Skeletal muscle satellite cell (primary cell): ENCODE measurements at regions not wholly inside any gene's neighbourhood (a gene's known extent, or its start where the extent isn't known, plus 50 kb on each side); places are given as distances from the start of the nearest gene placed in this dataset.

ENCODE experiments used
- H3K27me3 ChIP-seq: 2 replicates; pipeline ENCODE4 v1.7.0; 2013; ENCODE audit warnings: low read length; ENCODE audit not compliant: control insufficient read depth, insufficient read depth
- H3K36me3 ChIP-seq: 2 replicates; pipeline ENCODE4 v1.7.0; 2013; ENCODE audit warnings: mild to moderate bottlenecking, control low read depth, low read length; ENCODE audit not compliant: insufficient read depth
- H3K4me1 ChIP-seq: 2 replicates; pipeline ENCODE4 v1.7.0; 2013; ENCODE audit warnings: low read length; ENCODE audit not compliant: control insufficient read depth, insufficient read depth
- H3K4me2 ChIP-seq: 2 replicates; pipeline ENCODE4 v1.7.0; 2013; ENCODE audit warnings: mild to moderate bottlenecking, low read length
- H3K4me3 ChIP-seq: 2 replicates; pipeline ENCODE4 v1.7.0; 2013; ENCODE audit warnings: low read length
- H3K9ac ChIP-seq: 2 replicates; pipeline ENCODE4 v1.7.0; 2013; ENCODE audit warnings: mild to moderate bottlenecking, low read depth, low read length, moderate library complexity
- H3K9me3 ChIP-seq: replicated peaks from 2 replicates; pipeline ENCODE4 v1.7.0; 2013; ENCODE audit warnings: mild to moderate bottlenecking, control low read depth, low read length

- Histone ChIP-seq H3K4me2 (no peak overlapping the region), H3K4me3 (no peak overlapping the region), H3K4me1 (no peaks in the 10 kb centered on the region), H3K9me3 (no peaks in the 10 kb centered on the region), H3K36me3 (no peaks in the 10 kb centered on the region), H3K27me3 (no peaks in the 10 kb centered on the region), H3K9ac (no peak overlapping the region)
Measured at GRCh38 chr6:51265426-51265825, 446.8 kb downstream of the TFAP2B start.

DNA sequence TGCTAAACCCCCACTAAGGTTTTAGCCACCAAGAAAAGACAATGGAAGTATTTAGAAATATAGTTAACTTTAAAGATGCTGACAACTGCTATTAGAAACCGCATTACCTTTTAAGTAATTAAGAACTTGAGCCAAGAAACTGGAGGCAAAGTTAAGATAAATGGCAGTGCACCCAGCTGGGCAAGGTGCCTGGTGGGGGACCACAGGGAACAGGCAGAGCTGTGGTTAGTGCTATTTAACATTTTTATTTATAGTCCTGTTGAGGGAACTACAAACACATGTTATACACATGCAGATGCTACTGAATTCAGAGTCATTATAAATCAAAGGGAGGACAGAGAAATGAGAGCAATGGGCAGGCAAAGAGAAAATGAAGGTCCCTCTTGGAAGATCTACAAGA, 447.9 kb downstream of the TFAP2B start:
- Histone ChIP-seq H3K4me2 (no peak overlapping the region), H3K9ac (no peak overlapping the region), H3K27me3 (no peaks in the 10 kb centered on the region), H3K36me3 (no peaks in the 10 kb centered on the region), H3K4me3 (no peak overlapping the region), H3K4me1 (no peaks in the 10 kb centered on the region), H3K9me3 (no peaks in the 10 kb centered on the region)

- Histone ChIP-seq H3K9me3 (no peaks in the 10 kb centered on the region), H3K27me3 (no peaks in the 10 kb centered on the region), H3K36me3 (no peaks in the 10 kb centered on the region), H3K9ac (no peak overlapping the region), H3K4me1 (no peaks in the 10 kb centered on the region), H3K4me3 (no peak overlapping the region), H3K4me2 (no peak overlapping the region)
Measured at GRCh38 chr6:51268666-51269065, 450.0 kb downstream of the TFAP2B start.

- no peaks in the 10 kb centered on the region for H3K27me3 ChIP-seq
- H3K36me3 ChIP-seq, result no peaks in the 10 kb centered on the region
- no peak overlapping the region for H3K9ac ChIP-seq
- no peaks in the 10 kb centered on the region for H3K9me3 ChIP-seq
- H3K4me2 ChIP-seq, result no peak overlapping the region
- H3K4me1 ChIP-seq, result no peaks in the 10 kb centered on the region
- no peak overlapping the region for H3K4me3 ChIP-seq
Measured at GRCh38 chr6:51269876-51270275, 451.2 kb downstream of the TFAP2B start.

- Histone ChIP-seq H3K27me3 (no peaks in the 10 kb centered on the region), H3K4me3 (no peak overlapping the region), H3K9ac (no peak overlapping the region), H3K4me1 (no peaks in the 10 kb centered on the region), H3K36me3 (no peaks in the 10 kb centered on the region), H3K9me3 (no peaks in the 10 kb centered on the region), H3K4me2 (no peak overlapping the region)
Measured at GRCh38 chr6:51271615-51272014, 452.9 kb downstream of the TFAP2B start.

DNA sequence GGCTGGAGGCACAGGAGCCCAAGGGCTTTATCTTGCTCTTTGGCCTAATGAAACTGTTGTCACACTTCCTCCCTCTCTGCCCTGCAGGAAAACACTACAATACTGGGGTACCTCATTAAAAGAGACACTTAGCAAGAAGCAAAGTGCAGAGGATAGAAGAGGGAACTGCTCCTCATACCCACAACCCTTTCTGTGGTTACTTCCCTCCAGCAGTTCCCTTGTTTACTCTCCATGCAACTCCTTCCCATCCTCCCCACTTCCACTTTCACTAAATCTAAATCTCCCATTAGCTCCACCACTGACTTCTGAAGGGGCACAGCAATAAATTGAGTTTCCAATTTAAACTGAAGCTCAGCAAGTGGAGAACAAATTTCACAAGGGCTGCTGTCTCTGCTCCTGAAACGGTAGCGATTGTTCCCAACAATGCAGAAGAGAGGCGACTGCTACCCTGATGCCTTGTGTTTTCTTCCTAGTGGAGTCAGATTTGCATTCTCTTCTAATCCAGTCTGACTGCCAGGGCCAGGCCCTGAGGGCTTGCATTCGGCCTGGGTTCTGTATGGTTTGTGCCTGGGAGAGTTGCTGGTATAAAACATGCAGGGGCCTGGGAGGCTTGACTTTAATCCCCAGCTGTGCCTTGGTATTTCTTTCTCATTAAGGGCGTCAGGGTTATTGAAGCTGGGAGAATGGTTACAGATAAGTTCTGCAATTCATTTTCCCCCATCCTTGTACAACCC, 454.7 kb downstream of the TFAP2B start:
- Histone ChIP-seq H3K9me3 (no peaks in the 10 kb centered on the region), H3K36me3 (no peaks in the 10 kb centered on the region), H3K4me2 (no peak overlapping the region)

DNA sequence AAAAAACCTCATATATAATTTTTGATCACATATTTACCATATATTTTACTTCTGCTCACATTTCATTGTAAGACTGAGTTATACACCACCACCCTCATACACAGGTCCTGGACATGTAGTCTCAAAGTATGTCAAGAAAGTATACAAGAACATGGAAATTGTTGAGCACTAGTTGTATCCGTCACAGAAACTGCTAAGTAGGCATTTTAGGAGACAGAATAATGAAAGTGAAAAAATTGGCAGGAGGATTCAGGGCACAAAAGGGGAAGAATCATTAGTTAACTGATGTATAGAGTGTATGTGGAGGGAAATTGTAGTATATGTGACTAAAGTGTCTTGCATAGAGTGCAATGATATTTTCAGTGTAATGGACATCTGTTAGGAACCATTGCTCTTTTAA, 458.8 kb downstream of the TFAP2B start:
- no peaks in the 10 kb centered on the region for H3K36me3 ChIP-seq
- no peak overlapping the region for H3K4me3 ChIP-seq
- no peak overlapping the region for H3K9ac ChIP-seq
- H3K27me3 ChIP-seq, result no peaks in the 10 kb centered on the region
- H3K4me2 ChIP-seq, result no peak overlapping the region
- H3K4me1 ChIP-seq, result no peaks in the 10 kb centered on the region
- no peaks in the 10 kb centered on the region for H3K9me3 ChIP-seq

More for the DNA sequence above, 454.7 kb downstream of the TFAP2B start:
- Histone ChIP-seq H3K4me1 (no peaks in the 10 kb centered on the region), H3K4me3 (no peak overlapping the region), H3K27me3 (no peaks in the 10 kb centered on the region), H3K9ac (no peak overlapping the region)

DNA sequence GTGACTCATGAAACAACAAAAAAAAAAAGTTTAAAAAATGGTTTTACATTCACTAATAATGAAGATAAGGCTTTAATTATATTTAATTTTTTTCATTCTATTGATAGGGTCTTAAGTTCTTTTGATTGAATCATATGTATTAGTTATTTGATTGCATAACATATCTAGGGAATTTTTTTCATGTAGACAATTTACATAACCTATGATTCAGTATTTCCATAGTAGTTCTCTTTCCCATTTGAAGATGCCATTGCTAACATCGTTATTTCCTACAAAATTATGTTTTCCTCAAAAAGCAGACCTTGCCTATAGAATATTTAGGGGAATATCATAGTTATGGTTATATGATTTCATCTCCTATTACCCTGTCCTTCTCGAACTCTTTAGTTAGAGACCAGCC, 463.4 kb downstream of the TFAP2B start:
- Histone ChIP-seq H3K4me3 (no peak overlapping the region), H3K27me3 (no peaks in the 10 kb centered on the region), H3K36me3 (no peaks in the 10 kb centered on the region), H3K9me3 (no peaks in the 10 kb centered on the region), H3K4me1 (no peaks in the 10 kb centered on the region), H3K9ac (no peak overlapping the region), H3K4me2 (no peak overlapping the region)

- Histone ChIP-seq H3K4me1 (no peaks in the 10 kb centered on the region), H3K4me3 (no peak overlapping the region), H3K4me2 (no peak overlapping the region), H3K9me3 (no peaks in the 10 kb centered on the region), H3K9ac (no peak overlapping the region), H3K27me3 (no peaks in the 10 kb centered on the region), H3K36me3 (no peaks in the 10 kb centered on the region)
Measured at GRCh38 chr6:51283723-51284355, 465.2 kb downstream of the TFAP2B start.

GRCh38 chr6:51285876-51286275, 467.2 kb downstream of the TFAP2B start:
- Histone ChIP-seq H3K36me3 (no peaks in the 10 kb centered on the region), H3K9ac (no peak overlapping the region), H3K4me2 (no peak overlapping the region), H3K27me3 (no peaks in the 10 kb centered on the region), H3K4me3 (no peak overlapping the region), H3K9me3 (no peaks in the 10 kb centered on the region), H3K4me1 (no peaks in the 10 kb centered on the region)

- no peak overlapping the region for H3K4me2 ChIP-seq
- peaks cover 11% of the 10 kb centered on the region for H3K4me1 ChIP-seq
- no peaks in the 10 kb centered on the region for H3K36me3 ChIP-seq
- H3K9me3 ChIP-seq, result no peaks in the 10 kb centered on the region
- no peak overlapping the region for H3K4me3 ChIP-seq
- no peak overlapping the region for H3K9ac ChIP-seq
- H3K27me3 ChIP-seq, result no peaks in the 10 kb centered on the region
Measured at GRCh38 chr6:51289041-51289440, 470.4 kb downstream of the TFAP2B start.

DNA sequence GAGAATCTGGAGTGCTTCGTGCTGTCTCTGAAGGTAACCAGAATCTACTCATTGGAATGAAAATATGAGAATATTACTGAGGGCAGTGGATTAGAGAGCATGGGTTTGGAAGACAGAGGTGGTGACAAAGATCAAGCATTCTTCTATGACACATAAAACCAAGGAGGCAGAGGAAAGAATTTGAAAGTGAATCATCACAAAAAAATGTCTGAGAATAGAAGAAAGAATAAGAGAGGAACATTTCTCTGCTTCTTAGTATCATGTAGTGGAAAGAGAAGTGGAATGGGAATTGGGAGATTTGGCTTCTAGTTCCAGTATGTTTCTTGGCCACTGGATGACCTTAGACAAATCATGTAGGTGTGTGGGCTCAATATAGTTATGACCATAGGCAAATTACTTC, 474.0 kb downstream of the TFAP2B start:
- Histone ChIP-seq H3K9me3 (no peaks in the 10 kb centered on the region), H3K4me1 (peaks cover 11% of the 10 kb centered on the region), H3K4me3 (no peak overlapping the region), H3K36me3 (no peaks in the 10 kb centered on the region), H3K4me2 (no peak overlapping the region), H3K9ac (no peak overlapping the region), H3K27me3 (no peaks in the 10 kb centered on the region)
